ENCODE measurements at regions not wholly inside any gene's neighbourhood (a gene's known extent, or its start where the extent isn't known, plus 50 kb on each side); places are given as distances from the start of the nearest gene placed in this dataset.

DNA sequence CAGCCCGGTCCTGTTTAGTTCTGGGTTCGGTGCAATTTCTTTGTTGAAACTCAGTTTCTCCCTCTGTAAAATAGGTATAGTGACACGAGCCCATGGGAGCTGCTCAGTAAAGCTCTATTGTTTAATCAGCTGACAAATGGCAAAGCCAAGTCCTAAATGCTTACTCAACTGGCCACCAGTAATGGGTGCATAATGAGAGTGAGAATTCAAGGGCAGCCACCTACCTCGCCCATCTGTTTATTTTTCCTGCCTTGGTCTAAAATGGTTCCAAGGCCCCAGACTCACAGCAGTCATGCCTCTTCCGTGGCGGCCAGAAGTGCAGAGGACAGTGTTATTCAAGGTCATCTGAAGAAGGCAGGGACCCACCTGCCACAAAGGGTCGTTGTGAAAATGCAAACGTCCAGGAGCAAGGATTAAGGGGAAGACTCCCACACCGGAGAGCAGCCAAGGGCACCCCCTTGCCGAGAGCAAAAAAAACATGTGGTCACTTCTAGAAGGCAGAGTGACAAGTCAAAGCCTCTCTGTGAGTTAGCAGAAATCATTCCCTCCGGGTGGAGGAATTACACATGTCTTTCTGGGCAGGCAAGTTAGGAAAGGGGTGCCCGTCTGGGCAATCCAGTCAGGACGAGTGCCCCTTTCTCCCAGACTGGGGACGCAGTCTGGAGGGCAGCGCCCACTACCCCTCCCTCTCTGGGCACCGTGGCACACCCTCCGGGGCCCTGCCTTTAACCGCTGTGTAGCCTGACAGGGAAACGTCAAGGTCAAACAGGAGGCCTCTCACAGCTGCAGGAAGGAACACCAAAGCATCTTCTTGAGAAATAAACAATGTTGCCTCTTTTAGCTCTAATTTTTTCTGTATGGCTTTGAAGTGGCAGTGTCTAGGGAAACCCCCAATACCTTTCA, 186.2 kb downstream of the FOXO1 start:
- DNase-seq (ENCODE audit: insufficient read length, low spot score): no peak
- no peak for FAIRE-seq
- TF ChIP-seq, protein P1, sequence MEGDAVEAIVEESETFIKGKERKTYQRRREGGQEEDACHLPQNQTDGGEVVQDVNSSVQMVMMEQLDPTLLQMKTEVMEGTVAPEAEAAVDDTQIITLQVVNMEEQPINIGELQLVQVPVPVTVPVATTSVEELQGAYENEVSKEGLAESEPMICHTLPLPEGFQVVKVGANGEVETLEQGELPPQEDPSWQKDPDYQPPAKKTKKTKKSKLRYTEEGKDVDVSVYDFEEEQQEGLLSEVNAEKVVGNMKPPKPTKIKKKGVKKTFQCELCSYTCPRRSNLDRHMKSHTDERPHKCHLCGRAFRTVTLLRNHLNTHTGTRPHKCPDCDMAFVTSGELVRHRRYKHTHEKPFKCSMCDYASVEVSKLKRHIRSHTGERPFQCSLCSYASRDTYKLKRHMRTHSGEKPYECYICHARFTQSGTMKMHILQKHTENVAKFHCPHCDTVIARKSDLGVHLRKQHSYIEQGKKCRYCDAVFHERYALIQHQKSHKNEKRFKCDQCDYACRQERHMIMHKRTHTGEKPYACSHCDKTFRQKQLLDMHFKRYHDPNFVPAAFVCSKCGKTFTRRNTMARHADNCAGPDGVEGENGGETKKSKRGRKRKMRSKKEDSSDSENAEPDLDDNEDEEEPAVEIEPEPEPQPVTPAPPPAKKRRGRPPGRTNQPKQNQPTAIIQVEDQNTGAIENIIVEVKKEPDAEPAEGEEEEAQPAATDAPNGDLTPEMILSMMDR (IDR thresholded peaks at IDR 0.05; ENCODE audit: insufficient read depth, missing control alignments): no peak

DNA sequence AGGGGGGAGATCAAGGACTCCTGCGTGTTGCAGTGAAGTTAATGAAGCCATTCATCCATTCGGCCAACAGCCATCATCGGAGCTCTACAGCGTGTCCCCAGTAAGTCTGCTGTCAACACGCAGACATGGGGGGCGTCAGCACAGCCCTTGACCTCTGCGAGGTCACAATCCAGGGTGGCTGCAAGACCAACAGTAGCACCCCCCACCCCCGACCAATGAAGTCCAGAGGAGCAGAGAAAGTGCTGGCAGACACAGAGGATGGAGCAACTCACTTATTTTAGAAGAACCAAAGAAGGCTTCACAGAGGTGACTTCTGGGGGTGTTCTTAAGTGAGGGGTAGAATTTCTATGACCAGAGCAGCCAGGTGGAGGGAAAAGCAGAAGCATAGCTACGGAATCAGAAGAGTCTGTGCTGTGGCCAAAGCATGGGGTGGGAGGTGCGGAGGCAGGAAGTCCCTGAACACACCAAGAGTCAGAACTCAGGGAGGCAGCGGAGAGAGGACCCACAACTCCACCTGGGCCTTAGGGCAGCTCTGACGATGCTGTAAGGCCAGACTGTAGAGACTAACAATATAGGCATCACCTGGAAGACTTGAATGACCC, 185.4 kb downstream of the FOXO1 start:
- TF ChIP-seq, protein P1 (IDR thresholded peaks at IDR 0.05; ENCODE audit: insufficient read depth, missing control alignments): no peak
- FAIRE-seq (no peak), DNase-seq (ENCODE audit: insufficient read length, low spot score) (no peak)

DNA sequence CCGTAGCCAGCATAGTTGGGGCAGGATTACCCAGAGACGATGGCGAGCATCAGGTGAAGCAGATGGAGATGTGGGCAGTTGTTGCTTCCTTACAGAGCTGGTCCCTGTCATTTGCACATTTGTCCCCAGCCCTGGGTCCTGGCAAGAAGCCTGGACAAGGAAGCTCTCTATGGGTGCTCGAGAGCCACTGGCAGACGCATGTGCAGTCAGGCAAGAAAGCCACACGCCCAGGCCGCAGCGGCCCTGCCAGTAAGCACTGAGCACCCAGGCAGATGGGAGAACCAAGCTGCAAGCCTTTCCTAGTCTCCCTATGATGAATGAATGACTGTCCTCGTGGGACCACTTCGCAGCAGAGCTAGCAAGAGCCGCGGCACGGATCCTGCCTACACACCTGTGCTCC, 182.8 kb downstream of the FOXO1 start:
- FAIRE-seq (no peak), DNase-seq (ENCODE audit: insufficient read length, low spot score) (no peak)
- TF ChIP-seq, protein P1 (IDR thresholded peaks at IDR 0.05; ENCODE audit: insufficient read depth, missing control alignments): no peak

DNA sequence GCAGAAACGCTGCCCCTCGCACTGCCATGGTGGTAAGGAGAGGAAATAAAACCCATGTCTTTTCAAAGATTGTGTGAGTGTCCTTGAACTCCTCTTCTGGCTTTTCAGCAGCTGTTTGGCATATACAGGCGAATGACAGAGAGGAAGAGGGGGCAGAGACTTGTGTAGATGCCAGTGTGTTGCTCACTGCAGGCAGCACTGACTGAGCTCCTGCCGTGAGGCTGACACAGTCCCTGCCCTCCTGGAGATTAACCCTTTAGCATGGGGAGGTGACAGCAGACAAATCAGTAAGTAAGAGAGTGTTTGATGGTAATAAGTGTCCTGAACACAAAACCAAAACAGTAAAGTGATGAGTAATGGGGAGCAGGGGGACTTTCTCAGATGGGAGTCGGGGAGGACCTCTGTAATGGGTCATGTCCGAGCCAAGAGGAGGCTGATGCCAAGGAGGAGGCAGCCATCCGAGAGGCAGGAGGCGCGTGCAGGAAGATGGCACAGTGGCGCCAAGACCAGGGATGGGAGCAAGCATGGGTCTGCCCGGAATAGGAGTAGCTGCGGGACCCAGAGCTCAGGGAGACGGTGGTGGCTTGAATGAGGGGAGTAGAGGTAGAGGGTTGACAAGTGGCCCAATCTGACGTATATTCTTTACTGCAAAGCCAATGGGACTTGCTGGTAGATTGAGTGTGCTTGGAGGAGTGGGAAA, 182.2 kb downstream of the FOXO1 start:
- FAIRE-seq (no peak), DNase-seq (ENCODE audit: insufficient read length, low spot score) (no peak)
- TF ChIP-seq, protein P1 (IDR thresholded peaks at IDR 0.05; ENCODE audit: insufficient read depth, missing control alignments): no peak

DNA sequence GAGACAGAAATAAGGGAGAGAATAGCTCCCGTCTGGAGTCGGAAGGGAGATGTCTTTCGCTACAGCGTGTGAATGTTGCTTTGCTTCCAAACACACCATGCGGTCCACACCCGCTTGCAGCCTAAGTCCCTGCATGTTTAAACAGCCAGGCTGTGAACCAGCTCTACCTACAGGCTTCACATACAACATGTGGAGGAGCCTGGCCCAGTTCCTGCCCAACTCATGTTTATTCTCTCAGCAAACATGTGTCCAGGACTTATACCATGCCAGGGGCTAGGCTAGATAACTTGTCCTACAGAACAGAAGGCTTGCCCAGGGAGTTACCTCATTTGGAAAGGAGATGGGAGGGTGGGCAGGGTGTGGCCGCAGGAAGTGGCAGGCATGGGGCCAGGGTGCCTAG, 181.5 kb downstream of the FOXO1 start:
- TF ChIP-seq, protein P1 (IDR thresholded peaks at IDR 0.05; ENCODE audit: insufficient read depth, missing control alignments): no peak
- FAIRE-seq: no peak
- no peak for DNase-seq (ENCODE audit: insufficient read length, low spot score)

DNA sequence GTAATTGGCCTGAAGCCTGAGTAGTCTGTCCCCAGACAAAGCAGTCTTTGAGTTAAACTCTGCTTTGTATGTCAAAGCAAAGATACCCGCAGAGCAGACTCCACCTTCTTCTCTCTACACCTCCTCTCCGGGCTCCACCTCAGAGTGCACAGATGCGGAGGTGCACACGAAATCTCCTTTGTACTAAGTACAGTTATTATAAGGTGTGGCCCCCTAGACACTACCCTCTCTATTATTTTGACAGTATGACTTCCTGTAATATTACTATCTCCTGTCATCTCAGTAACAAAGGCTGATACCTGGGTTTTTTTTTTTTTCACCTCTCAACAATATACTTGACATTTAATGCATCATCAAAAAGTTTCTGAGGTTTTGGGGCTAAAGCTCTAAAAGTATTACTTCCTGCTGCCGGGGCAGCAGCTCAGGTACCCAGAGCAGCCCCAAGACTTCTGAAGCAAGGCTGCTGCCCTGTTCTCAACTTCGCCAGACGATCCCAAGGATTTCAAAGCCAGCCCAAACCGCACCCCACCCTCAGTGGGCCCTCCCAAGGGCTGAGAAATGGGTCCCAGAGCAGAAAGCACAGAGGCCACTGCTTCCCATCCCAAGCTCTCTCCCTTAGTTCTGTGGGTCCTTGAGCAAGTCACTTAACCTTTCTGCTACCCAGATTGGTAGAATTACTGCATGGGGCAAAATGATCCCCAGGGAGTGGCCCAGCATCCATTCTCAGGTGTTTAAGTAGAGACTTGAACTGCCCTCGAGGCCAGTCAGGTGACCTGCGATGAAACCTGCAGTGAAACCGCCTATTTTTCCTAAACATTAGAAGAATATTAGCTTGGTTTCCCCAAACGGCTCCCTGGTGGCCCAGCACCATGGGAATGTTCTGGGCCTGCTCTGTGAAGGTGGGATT, 180.6 kb downstream of the FOXO1 start:
- TF ChIP-seq, protein P1 (IDR thresholded peaks at IDR 0.05; ENCODE audit: insufficient read depth, missing control alignments): no peak
- no peak for DNase-seq (ENCODE audit: insufficient read length, low spot score)
- no peak for FAIRE-seq

All from D721Med (cell line).